Loucy (cell line): ENCODE measurements at regions not wholly inside any gene's neighbourhood (a gene's known extent, or its start where the extent isn't known, plus 50 kb on each side); places are given as distances from the start of the nearest gene placed in this dataset.
"Not testable (repeated sequence)": the region's sequence is repeated elsewhere in the genome, so short reads cannot be mapped to it uniquely, and the experiment has no call there.

Experiments
- H2AFZ ChIP-seq: fragments of 200-600 bp; sonication (generic); 2 replicates; pipeline ENCODE4 v1.6.0; 2016; ENCODE audit warnings: antibody characterized with exemption, mild to moderate bottlenecking, low read length, moderate library complexity
- H3F3A ChIP-seq: fragments of 200-600 bp; 2 replicates; pipeline ENCODE4 v1.6.0; 2016; ENCODE audit warnings: antibody characterized with exemption, low read depth, mild to moderate bottlenecking
- H3K27me3 ChIP-seq: fragments of 200-600 bp; sonication (generic); 2 replicates; pipeline ENCODE4 v1.6.1; 2014; ENCODE audit warnings: low read length, mild to moderate bottlenecking; ENCODE audit not compliant: insufficient read depth, poor library complexity, severe bottlenecking
- H3K36me3 ChIP-seq: fragments of 200-600 bp; sonication (generic); 2 replicates; pipeline ENCODE4 v1.6.1; 2016; ENCODE audit warnings: low read length; ENCODE audit not compliant: insufficient read depth
- H3K4me1 ChIP-seq: fragments of 200-600 bp; sonication (generic); 2 replicates; pipeline ENCODE4 v1.5.1; 2014; ENCODE audit warnings: low read length, mild to moderate bottlenecking; ENCODE audit not compliant: insufficient read depth, poor library complexity, severe bottlenecking
- H3K4me2 ChIP-seq: fragments of 200-600 bp; sonication (generic); 2 replicates; pipeline ENCODE4 v1.6.0; 2014; ENCODE audit warnings: antibody characterized with exemption, low read length, low read depth, mild to moderate bottlenecking; ENCODE audit not compliant: poor library complexity, severe bottlenecking
- H3K4me3 ChIP-seq: fragments of 200-600 bp; sonication (generic); 2 replicates; pipeline ENCODE4 v1.5.1; 2014; ENCODE audit warnings: low read length, mild to moderate bottlenecking, mixed read lengths; ENCODE audit not compliant: poor library complexity, severe bottlenecking
- H3K79me2 ChIP-seq: fragments of 200-600 bp; sonication (generic); 2 replicates; pipeline ENCODE4 v1.6.1; 2014; ENCODE audit warnings: low read length; ENCODE audit not compliant: insufficient read depth
- H3K9ac ChIP-seq: fragments of 200-600 bp; sonication (generic); 2 replicates; pipeline ENCODE4 v1.6.0; 2014; ENCODE audit warnings: mild to moderate bottlenecking, low read depth, low read length, moderate library complexity; ENCODE audit not compliant: poor library complexity, severe bottlenecking
- H3K9me2 ChIP-seq: fragments of 200-600 bp; sonication (generic); replicated peaks from 2 replicates; pipeline ENCODE4 v1.6.1; 2016; ENCODE audit warnings: low read depth, low read length, mixed read lengths
- H3K9me3 ChIP-seq: fragments of 200-600 bp; sonication (generic); 2 replicates; pipeline ENCODE4 v1.6.1; 2014; ENCODE audit warnings: mild to moderate bottlenecking, antibody characterized with exemption, low read length, low read depth; ENCODE audit not compliant: insufficient read depth
- H4K20me1 ChIP-seq: fragments of 200-600 bp; sonication (generic); 2 replicates; pipeline ENCODE4 v1.6.0; 2014; ENCODE audit warnings: antibody characterized with exemption, low read length, mild to moderate bottlenecking; ENCODE audit not compliant: insufficient read depth, poor library complexity, severe bottlenecking
- CTCF ChIP-seq: fragments of 200-600 bp; sonication (generic); conservative IDR thresholded peaks from 2 replicates; pipeline ENCODE4 v1.5.1; 2014; ENCODE audit warnings: mild to moderate bottlenecking, antibody characterized with exemption, low read length
- EZH2phosphoT487 ChIP-seq: fragments of 200-600 bp; IDR thresholded peaks from 2 replicates; pipeline ENCODE4 v1.6.1; 2018; ENCODE audit warnings: antibody characterized with exemption, mild to moderate bottlenecking, moderate library complexity, borderline replicate concordance

GRCh38 chr15:39417366-39418134 lies 163.3 kb upstream of the THBS1 start:
- TF ChIP-seq EZH2phosphoT487 (no peak), CTCF (no peak)
- Histone ChIP-seq H3K4me3 (no peak overlapping the region), H3K9me3 (no peaks in the 10 kb centered on the region)

GRCh38 chr15:39419651-39420050 lies 161.2 kb upstream of the THBS1 start:
- Histone ChIP-seq H3K9ac (no peak overlapping the region), H3K9me2 (no peaks in the 10 kb centered on the region), H3K79me2 (no peaks in the 10 kb centered on the region), H4K20me1 (no peaks in the 10 kb centered on the region), H3K4me3 (no peak overlapping the region), H3K36me3 (no peaks in the 10 kb centered on the region), H3F3A (no peaks in the 10 kb centered on the region), H3K4me2 (no peak overlapping the region), H3K4me1 (peaks cover 3% of the 10 kb centered on the region), H3K9me3 (no peaks in the 10 kb centered on the region), H2AFZ (no peak overlapping the region), H3K27me3 (no peaks in the 10 kb centered on the region)
- TF ChIP-seq CTCF (no peak), EZH2phosphoT487 (no peak)

More at GRCh38 chr15:39417366-39418134, 163.3 kb upstream of the THBS1 start:
- no peaks in the 10 kb centered on the region for H3K9me2 ChIP-seq
- no peaks in the 10 kb centered on the region for H3K36me3 ChIP-seq
- H3K79me2 ChIP-seq = no peaks in the 10 kb centered on the region
- no peaks in the 10 kb centered on the region for H3K27me3 ChIP-seq
- no peak overlapping the region for H3K9ac ChIP-seq
- H3K4me2 ChIP-seq = no peak overlapping the region
- no peaks in the 10 kb centered on the region for H4K20me1 ChIP-seq
- no peaks in the 10 kb centered on the region for H3F3A ChIP-seq
- no peak overlapping the region for H2AFZ ChIP-seq
- H3K4me1 ChIP-seq = peaks cover 10% of the 10 kb centered on the region

GRCh38 chr15:39420123-39420852 lies 160.6 kb upstream of the THBS1 start:
- not testable (repeated sequence) for H3K4me2 ChIP-seq, H3K27me3 ChIP-seq, H3K79me2 ChIP-seq, H3K9me3 ChIP-seq, H3K4me3 ChIP-seq, H2AFZ ChIP-seq, H3K4me1 ChIP-seq, H3F3A ChIP-seq, H3K9ac ChIP-seq, H3K9me2 ChIP-seq, H3K36me3 ChIP-seq, H4K20me1 ChIP-seq

GRCh38 chr15:39420853-39421192 lies 160.1 kb upstream of the THBS1 start:
- H3K27me3 ChIP-seq, H3K4me2 ChIP-seq, H3K36me3 ChIP-seq, H3K4me3 ChIP-seq, H3F3A ChIP-seq, H2AFZ ChIP-seq, H3K79me2 ChIP-seq, H3K9me2 ChIP-seq, H4K20me1 ChIP-seq, H3K4me1 ChIP-seq, H3K9ac ChIP-seq, H3K9me3 ChIP-seq: not testable (repeated sequence)
